HG03135 (cell line): ENCODE measurements at regions not wholly inside any gene's neighbourhood (a gene's known extent, or its start where the extent isn't known, plus 50 kb on each side); places are given as distances from the start of the nearest gene placed in this dataset.

Experiments used
- ATAC-seq: cut with Tn5 transposase; IDR thresholded peaks from one replicate; pipeline ENCODE4 v1.9.1; 2021; ENCODE audit warnings: mild to moderate bottlenecking, moderate library complexity; ENCODE audit not compliant: unreplicated experiment

DNA sequence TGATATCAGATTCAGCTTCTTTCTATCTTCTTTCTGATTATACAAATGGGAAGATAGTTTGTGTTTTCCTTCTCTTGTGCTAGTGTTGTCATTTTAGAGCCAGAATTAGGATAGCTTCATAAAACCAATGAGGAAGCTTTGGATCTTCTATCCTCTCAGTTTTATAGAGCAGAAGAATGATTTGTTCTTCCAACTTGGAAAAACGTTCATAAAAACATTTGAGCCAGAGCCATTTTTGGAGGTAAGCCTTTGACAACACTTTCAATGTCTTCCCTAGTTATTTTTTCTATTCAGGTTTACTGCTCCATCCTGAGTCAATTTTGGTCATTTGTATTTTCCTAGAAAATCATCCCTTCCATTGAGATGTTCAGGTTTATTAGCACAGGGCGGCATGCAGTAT, 91.2 kb upstream of the MYOCD start:
- no peak for ATAC-seq

DNA sequence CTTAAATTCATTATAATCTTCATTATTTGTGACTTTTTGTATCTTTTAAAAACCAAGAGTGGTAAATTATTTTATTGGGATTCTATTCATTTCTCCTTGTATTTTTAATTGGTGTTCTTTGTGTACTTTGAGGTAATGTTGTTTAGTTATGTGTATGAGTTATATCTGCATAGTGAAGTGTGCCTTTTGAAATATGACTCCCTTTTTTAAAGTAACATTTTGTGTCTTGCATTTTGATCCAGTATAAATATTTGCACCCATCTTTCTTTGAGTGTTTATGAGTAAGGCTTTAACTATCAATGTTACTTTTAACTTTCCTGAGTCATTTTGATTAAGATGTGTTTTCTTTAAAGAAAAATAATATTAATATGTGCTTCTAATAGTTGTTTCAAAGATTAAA, 90.0 kb upstream of the MYOCD start:
- no peak for ATAC-seq

DNA sequence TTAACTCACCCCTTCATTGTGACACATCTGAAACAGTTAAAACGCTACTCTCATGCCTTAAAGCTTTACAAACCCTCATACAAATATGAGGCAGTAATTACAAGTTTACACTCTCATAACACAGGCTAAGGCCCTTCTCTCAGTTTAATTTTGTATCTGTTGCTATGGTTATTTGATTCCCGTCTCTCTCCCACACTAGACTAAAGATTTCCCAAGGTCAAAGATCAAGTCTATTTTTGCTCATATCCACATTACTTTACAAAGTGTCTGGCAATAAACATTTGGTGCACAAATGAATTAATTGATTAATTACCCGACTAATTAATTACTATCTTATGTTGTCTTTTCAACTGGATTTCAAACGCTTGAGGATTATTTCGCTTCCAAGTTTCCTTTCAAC, 86.4 kb upstream of the MYOCD start:
- ATAC-seq = no peak

GRCh38 chr17:12580640-12581039, 85.0 kb upstream of the MYOCD start:
- no peak for ATAC-seq

GRCh38 chr17:12584727-12585126, 81.0 kb upstream of the MYOCD start:
- no peak for ATAC-seq

- no peak for ATAC-seq
These were observed 77.2 kb upstream of the MYOCD start for GRCh38 chr17:12588531-12588930.

DNA sequence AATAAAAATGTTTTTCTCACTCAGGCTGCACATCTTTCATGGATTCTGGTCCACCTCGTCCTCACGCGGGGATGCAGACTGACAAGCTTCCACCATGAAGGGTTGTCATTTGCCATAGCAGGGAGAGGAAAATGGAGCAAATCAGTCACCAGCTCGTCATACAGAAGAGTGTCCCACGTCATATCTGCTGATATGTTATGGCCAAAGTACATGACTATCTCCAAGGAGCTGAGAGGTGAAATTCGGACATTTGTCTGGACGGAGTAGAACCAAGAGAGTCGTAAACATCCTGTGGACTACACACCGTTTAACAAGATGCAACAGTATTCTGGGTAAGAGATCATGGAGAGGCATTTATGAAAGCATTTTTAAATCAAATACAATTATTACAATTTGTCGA, 75.3 kb upstream of the MYOCD start:
- ATAC-seq = no peak

DNA sequence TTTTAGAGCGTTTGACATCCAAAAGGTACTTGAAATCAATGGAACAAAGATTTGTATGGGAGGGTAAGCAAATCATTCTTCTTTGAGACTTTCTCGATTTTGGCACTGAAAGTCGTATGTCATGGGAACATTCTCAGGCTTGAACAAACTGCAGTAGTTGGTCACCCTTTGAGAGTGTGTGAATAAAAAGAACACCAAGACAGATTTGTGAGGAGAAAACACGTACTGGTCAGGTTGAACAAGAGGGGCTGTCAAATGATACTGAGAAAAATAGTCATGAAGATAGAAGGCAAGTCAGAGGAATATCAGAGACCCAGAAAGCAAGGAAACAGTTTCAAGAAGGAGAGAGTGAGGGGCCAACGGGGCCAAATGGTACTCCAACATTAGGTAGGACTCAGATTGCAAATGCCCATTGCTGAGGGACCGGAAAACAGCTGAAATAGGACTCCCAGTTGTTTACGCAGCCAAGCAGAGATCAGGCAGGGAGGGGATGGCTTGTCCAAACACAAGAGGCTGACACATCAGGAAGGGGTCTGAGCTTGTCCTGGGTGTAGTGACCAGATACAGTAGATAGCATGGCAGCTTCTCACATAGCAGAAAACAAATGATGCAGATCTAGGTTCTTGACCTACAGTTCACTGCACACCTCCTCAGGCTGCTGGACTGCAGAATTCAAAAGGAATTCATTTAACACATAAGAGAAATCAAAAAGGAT, 74.5 kb upstream of the MYOCD start:
- no peak for ATAC-seq

- no peak for ATAC-seq
These were observed 72.7 kb upstream of the MYOCD start for GRCh38 chr17:12592941-12593340.

GRCh38 chr17:12596961-12597360, 68.7 kb upstream of the MYOCD start:
- no peak for ATAC-seq

- ATAC-seq = no peak
These were observed 67.8 kb upstream of the MYOCD start for GRCh38 chr17:12597895-12598294.

GRCh38 chr17:12599186-12599920, 66.3 kb upstream of the MYOCD start:
- no peak for ATAC-seq

DNA sequence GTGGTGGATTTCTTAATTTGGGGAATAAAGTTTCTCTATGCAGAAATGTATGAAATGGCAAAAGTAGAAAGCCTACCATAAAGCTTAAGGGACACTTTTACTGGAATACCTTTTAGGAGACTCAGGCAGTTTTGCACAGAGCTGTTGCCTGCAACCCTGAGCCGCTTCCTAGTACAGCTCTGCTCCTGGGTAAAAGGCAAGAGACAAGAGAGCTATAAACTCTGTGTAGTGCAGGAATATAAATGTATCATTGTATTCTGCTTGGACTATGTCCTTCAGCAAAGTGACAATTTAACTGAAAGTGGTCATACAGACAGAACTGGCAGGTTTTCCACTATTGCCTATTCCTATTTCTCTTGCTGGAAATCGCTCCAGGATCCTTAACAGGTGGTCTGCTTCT, 65.3 kb upstream of the MYOCD start:
- no peak for ATAC-seq

GRCh38 chr17:12603566-12603965, 62.1 kb upstream of the MYOCD start:
- ATAC-seq = no peak

GRCh38 chr17:12605222-12605621, 60.5 kb upstream of the MYOCD start:
- ATAC-seq = no peak

DNA sequence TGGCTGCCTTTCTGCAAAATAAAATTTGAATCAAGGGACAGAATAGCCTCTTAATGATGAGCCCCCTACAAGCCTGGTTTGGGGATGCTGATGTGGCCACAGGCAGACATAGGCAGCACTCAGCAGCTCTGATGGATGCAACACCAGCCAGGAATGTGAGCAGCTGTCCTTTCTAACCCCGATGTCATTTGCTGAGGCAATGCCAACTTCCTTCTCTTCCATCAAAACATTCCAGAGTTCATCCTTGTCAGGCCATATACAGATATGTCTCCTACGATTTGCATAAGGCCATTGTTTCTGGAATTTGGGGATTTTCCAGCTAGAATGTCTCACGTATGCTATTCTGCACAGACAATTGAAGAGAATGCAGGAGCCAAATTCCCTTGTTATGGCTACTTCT, 52.1 kb upstream of the MYOCD start:
- no peak for ATAC-seq
